ENCODE measurements at regions not wholly inside any gene's neighbourhood (a gene's known extent, or its start where the extent isn't known, plus 50 kb on each side); places are given as distances from the start of the nearest gene placed in this dataset.

GRCh38 chr14:27715561-27715960 is 1051.0 kb upstream of the FOXG1 start:
- no peak overlapping the region for H3K4me3 Mint-ChIP-seq (ENCODE audit: unreplicated experiment)
- H3K9me3 Mint-ChIP-seq (ENCODE audit: unreplicated experiment), result peaks cover 8% of the 10 kb centered on the region
- H3K27me3 ChIP-seq (ENCODE audit: insufficient read depth, low read length), result no peaks in the 10 kb centered on the region
- H3K27ac Mint-ChIP-seq (ENCODE audit: unreplicated experiment), result no peak overlapping the region
- H2AFZ ChIP-seq (ENCODE audit: low read depth, low read length), result no peak overlapping the region
- H3K27ac ChIP-seq (ENCODE audit: low read depth, low read length), result no peak overlapping the region
- H3K36me3 Mint-ChIP-seq (ENCODE audit: low read depth, unreplicated experiment), result no peaks in the 10 kb centered on the region
- H3K9me3 ChIP-seq (ENCODE audit: insufficient read depth, low read depth, low read length), result peaks cover 4% of the 10 kb centered on the region
- H3K4me1 Mint-ChIP-seq (ENCODE audit: low read depth, unreplicated experiment), result no peaks in the 10 kb centered on the region
- no peaks in the 10 kb centered on the region for H3K4me1 ChIP-seq (ENCODE audit: insufficient read depth, low read length)
- H3K4me2 ChIP-seq (ENCODE audit: low read length), result no peak overlapping the region
- H3K27me3 Mint-ChIP-seq (ENCODE audit: low read depth, unreplicated experiment), result no peaks in the 10 kb centered on the region
- no peaks in the 10 kb centered on the region for H4K20me1 ChIP-seq (ENCODE audit: insufficient read depth, low read length)
- no peak for DNase-seq (ENCODE audit: low read depth)
- FAIRE-seq, result no peak
- no peak overlapping the region for H3K9ac ChIP-seq (ENCODE audit: low read length)
- H3K36me3 ChIP-seq (ENCODE audit: insufficient read depth, low read length), result no peaks in the 10 kb centered on the region
- H3K4me3 ChIP-seq (ENCODE audit: insufficient read depth, low read depth, low read length), result no peak overlapping the region
- H3K79me2 ChIP-seq (ENCODE audit: insufficient read depth, low read length), result no peaks in the 10 kb centered on the region
- TF ChIP-seq EZH2 (IDR thresholded peaks at IDR 0.05; ENCODE audit: insufficient read depth, low read length), result no peak
- no peak for TF ChIP-seq CTCF (IDR thresholded peaks at IDR 0.05; ENCODE audit: insufficient read depth, low read depth, low read length)

DNA sequence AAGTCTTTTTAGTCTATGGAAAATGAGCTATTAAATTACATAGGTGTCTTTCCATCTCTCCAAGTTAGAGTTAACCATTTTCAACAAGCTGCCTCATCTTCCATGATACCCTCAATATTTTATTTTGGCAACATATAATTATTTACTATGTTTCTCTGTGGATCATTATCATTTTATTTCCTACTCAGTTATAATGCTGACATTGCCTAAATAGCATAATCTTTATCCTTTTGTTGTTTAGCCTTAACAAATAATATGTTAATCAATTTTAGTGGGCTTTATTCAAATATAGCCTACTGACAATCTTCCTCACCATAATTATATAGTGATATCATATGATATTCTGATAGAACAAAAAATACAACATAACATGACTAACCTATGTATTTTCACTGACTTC is 1044.8 kb upstream of the FOXG1 start:
- no peaks in the 10 kb centered on the region for H3K4me1 ChIP-seq (ENCODE audit: insufficient read depth, low read length)
- H4K20me1 ChIP-seq (ENCODE audit: insufficient read depth, low read length), result no peaks in the 10 kb centered on the region
- no peak for TF ChIP-seq EZH2 (IDR thresholded peaks at IDR 0.05; ENCODE audit: insufficient read depth, low read length)
- no peak for TF ChIP-seq CTCF (IDR thresholded peaks at IDR 0.05; ENCODE audit: insufficient read depth, low read depth, low read length)
- Mint-ChIP-seq H3K4me1 (ENCODE audit: low read depth, unreplicated experiment) (no peaks in the 10 kb centered on the region), H3K36me3 (ENCODE audit: low read depth, unreplicated experiment) (no peaks in the 10 kb centered on the region), H3K27me3 (ENCODE audit: low read depth, unreplicated experiment) (no peaks in the 10 kb centered on the region), H3K27ac (ENCODE audit: unreplicated experiment) (no peak overlapping the region), H3K4me3 (ENCODE audit: unreplicated experiment) (no peak overlapping the region), H3K9me3 (ENCODE audit: unreplicated experiment) (peaks cover 2% of the 10 kb centered on the region)
- H3K27ac ChIP-seq (ENCODE audit: low read depth, low read length), result no peak overlapping the region
- no peak overlapping the region for H3K4me2 ChIP-seq (ENCODE audit: low read length)
- DNase-seq (ENCODE audit: low read depth) (no peak), FAIRE-seq (no peak)
- no peaks in the 10 kb centered on the region for H3K79me2 ChIP-seq (ENCODE audit: insufficient read depth, low read length)
- H3K4me3 ChIP-seq (ENCODE audit: insufficient read depth, low read depth, low read length), result no peak overlapping the region
- H2AFZ ChIP-seq (ENCODE audit: low read depth, low read length), result no peak overlapping the region
- H3K9me3 ChIP-seq (ENCODE audit: insufficient read depth, low read depth, low read length), result peaks cover 1% of the 10 kb centered on the region
- no peaks in the 10 kb centered on the region for H3K36me3 ChIP-seq (ENCODE audit: insufficient read depth, low read length)
- H3K9ac ChIP-seq (ENCODE audit: low read length), result no peak overlapping the region
- no peaks in the 10 kb centered on the region for H3K27me3 ChIP-seq (ENCODE audit: insufficient read depth, low read length)

DNA sequence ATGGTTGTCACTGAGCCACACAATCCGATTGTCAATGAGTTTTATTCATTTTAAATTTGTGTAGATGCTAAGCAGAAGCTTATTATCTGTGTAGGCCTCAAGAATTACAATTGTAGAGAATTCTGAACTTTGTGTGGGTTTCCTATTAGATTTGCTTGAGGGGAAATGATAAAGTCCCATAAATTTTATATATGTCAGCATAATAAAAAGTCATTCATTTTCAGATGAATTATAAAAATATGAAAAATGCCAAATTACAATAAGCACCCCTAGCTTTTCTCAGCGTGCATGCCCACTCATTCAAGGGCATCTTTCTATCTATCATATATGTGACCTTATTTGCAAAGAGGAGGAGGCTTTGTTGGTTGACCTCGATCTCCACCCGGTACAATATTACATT is 1041.1 kb upstream of the FOXG1 start:
- H3K9ac ChIP-seq (ENCODE audit: low read length), result no peak overlapping the region
- no peak for TF ChIP-seq EZH2 (IDR thresholded peaks at IDR 0.05; ENCODE audit: insufficient read depth, low read length)
- TF ChIP-seq CTCF (IDR thresholded peaks at IDR 0.05; ENCODE audit: insufficient read depth, low read depth, low read length), result no peak
- Mint-ChIP-seq H3K27ac (ENCODE audit: unreplicated experiment) (no peak overlapping the region), H3K4me1 (ENCODE audit: low read depth, unreplicated experiment) (no peaks in the 10 kb centered on the region), H3K27me3 (ENCODE audit: low read depth, unreplicated experiment) (no peaks in the 10 kb centered on the region), H3K9me3 (ENCODE audit: unreplicated experiment) (no peaks in the 10 kb centered on the region), H3K4me3 (ENCODE audit: unreplicated experiment) (no peak overlapping the region), H3K36me3 (ENCODE audit: low read depth, unreplicated experiment) (no peaks in the 10 kb centered on the region)
- FAIRE-seq (no peak), DNase-seq (ENCODE audit: low read depth) (no peak)
- H3K4me2 ChIP-seq (ENCODE audit: low read length), result no peak overlapping the region
- no peaks in the 10 kb centered on the region for H3K27me3 ChIP-seq (ENCODE audit: insufficient read depth, low read length)
- H3K4me1 ChIP-seq (ENCODE audit: insufficient read depth, low read length), result no peaks in the 10 kb centered on the region
- no peak overlapping the region for H2AFZ ChIP-seq (ENCODE audit: low read depth, low read length)
- H3K79me2 ChIP-seq (ENCODE audit: insufficient read depth, low read length), result no peaks in the 10 kb centered on the region
- no peaks in the 10 kb centered on the region for H4K20me1 ChIP-seq (ENCODE audit: insufficient read depth, low read length)
- no peaks in the 10 kb centered on the region for H3K9me3 ChIP-seq (ENCODE audit: insufficient read depth, low read depth, low read length)
- H3K27ac ChIP-seq (ENCODE audit: low read depth, low read length), result no peak overlapping the region
- H3K4me3 ChIP-seq (ENCODE audit: insufficient read depth, low read depth, low read length), result no peak overlapping the region
- H3K36me3 ChIP-seq (ENCODE audit: insufficient read depth, low read length), result no peaks in the 10 kb centered on the region
